UCSD-AML1 (cell line): ENCODE measurements at regions not wholly inside any gene's neighbourhood (a gene's known extent, or its start where the extent isn't known, plus 50 kb on each side); places are given as distances from the start of the nearest gene placed in this dataset.
"Not testable (repeated sequence)": the region's sequence is repeated elsewhere in the genome, so short reads cannot be mapped to it uniquely, and the experiment has no call there.

Source experiments
- DNase-seq: peaks from one replicate; lab custom pipeline; 2025; ENCODE audit not compliant: unreplicated experiment; lab: John Stamatoyannopoulos, UW

DNA sequence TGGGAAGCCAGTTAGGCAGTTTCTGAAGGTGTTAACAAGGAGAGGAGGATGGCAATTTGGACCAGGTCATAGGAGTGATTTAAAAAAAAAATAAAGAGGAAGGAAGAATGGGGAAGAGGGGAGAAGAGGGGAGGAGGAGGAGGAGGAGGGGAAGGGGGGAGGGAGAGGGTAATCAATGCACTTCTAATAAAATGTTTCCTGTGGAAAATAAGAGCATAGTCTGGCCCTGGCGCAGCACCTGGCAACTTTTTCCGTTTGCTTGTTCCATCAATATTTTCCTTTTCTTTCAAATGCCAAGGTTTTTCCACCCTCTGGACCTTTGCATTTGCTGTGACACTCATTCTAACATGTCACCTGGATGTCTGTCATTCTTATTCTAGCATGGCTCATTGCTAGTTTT is 308.2 kb downstream of the PPP1R3A start:
- no peak for DNase-seq

DNA sequence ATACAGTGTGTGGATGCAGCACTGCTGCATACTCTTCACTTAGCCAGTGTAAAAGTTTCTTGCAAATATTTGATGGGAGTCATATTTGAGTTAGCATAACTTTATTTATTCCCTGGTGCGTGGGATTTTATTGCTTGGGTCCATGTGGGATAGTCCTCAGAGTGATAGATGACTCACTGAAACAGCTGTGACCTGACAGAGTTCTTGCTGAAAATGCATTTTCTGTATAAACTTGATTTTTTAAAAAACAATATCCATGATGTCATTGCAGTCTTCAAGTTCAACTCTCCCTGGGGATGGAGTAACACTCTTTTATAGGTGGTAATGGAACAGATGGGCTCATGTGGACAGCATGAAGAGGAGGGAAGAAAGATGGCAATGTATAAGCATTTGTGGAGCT is 310.0 kb downstream of the PPP1R3A start:
- DNase-seq, result no peak

GRCh38 chr7:113606325-113606724 is 312.5 kb downstream of the PPP1R3A start:
- DNase-seq, result no peak

GRCh38 chr7:113600428-113600827 is 318.4 kb downstream of the PPP1R3A start:
- not testable (repeated sequence) for DNase-seq

DNA sequence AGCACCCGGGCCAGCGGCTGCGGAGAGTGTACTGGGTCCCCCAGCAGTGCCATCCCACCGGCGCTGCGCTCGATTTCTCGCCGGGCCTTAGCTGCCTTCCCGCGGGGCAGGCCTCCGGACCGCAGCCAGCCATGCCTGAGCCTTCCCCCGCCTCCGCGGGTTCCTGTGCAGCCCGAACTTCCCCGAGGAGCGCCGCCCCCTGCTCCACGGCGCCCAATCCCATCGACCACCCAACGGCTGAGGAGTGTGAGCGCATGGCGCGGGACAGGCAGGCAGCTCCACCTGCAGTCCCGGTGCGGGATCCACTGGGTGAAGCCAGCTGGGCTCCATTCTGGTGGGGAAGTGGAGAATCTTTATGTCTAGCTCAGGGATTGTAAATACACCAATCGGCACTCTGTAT is 325.4 kb downstream of the PPP1R3A start:
- not testable (repeated sequence) for DNase-seq

DNA sequence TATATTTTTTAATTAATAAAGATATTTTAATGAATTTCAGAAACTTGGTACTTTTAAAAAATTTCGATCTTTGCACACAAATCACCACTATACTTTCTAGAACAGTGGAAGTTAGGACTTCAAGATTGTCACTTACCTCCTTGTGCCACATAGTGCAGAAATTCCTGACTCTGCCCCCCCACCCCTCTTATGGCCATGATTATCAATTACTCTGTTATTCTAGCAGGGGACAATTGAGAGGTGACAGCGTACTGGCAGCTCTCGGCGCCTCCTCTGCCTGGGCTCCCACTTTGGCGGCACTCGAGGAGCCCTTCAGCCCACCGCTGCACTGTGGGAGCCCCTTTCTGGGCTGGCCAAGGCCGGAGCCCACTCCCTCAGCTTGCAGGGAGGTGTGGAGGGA is 325.9 kb downstream of the PPP1R3A start:
- DNase-seq, result not testable (repeated sequence)

- no peak for DNase-seq
Observed at GRCh38 chr7:113582471-113582870, 336.3 kb downstream of the PPP1R3A start.

DNA sequence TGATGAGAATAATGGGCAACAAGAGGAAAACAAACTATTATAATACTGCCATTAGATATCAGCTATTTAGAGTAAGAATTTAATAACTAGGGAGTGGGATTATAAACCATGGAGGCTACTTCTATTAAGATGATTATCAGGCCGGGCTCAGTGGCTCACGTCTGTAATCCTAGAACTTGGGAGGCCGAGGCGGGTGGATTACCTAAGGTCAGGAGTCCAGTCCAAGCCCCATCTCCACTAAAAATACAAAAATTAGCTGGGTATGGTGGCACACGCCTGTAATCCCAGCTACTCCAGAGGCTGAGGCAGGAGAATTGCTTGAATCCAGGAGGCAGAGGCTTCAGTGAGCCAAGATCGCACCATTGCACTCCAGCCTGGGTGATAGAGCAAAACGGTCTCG is 355.6 kb downstream of the PPP1R3A start:
- DNase-seq, result not testable (repeated sequence)

DNA sequence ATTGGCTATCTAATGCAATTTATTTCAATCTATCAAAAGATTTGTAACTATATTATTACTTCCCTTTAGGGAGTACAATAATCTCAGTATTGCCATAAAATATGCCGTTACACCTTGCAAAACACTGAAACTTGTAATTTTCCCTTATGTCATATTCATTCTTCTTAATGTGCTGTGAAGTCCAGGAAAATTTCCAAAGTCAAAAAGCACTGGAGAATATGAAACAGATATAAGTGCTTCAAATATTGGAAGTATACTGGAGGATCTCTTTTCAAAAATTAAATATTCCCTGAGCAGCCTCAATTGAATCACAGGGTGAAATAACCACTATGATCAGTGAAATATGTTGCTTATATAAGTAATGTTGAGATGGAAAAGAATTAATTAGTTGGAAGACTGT is 356.0 kb downstream of the PPP1R3A start:
- DNase-seq, result no peak

DNA sequence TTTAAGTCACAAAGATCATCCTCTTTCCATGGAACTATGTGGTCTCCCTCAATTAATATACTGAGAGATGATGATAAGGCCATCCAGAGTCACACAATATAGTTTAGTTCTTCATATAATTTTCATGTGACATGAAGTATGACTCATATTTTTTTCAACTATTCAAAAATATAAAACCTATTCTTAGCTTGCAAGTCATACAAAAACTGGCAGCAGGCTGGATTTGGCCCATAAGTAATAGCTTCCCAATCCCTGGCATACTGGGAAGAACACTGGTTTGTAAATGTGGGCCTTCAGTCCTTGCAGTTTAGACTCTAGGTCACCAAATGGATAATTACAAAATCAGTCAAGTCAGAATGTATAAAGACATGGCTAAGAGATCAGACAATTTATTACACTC is 356.6 kb downstream of the PPP1R3A start:
- no peak for DNase-seq

GRCh38 chr7:113561446-113561845 is 357.4 kb downstream of the PPP1R3A start:
- no peak for DNase-seq

GRCh38 chr7:113550966-113551365 is 367.8 kb downstream of the PPP1R3A start:
- DNase-seq, result no peak

- no peak for DNase-seq
Observed at GRCh38 chr7:113548561-113548960, 370.2 kb downstream of the PPP1R3A start.

GRCh38 chr7:113548137-113548536 is 370.7 kb downstream of the PPP1R3A start:
- no peak for DNase-seq

- DNase-seq, result no peak
Observed at GRCh38 chr7:113521468-113521867, 397.3 kb downstream of the PPP1R3A start.

DNA sequence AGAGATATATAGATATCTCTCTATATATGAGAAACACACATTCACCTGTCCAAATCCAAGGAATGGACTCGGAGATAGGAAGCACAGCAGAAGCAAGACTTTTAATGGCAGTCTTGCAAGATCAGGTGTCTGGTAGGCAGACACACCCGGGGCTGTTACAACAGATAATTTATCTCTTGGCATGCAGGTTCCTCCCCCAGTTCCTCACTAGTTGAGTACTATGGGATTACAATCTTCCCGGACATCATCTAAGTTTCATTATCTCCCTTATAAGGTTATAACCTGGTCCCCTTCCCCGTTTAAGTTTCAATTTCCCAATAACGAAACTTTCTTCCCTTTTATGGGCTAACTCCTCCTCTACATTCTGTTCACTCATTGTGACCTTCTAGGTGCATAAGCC is 399.3 kb downstream of the PPP1R3A start:
- DNase-seq, result no peak

- no peak for DNase-seq
Observed at GRCh38 chr7:113504691-113505090, 386.3 kb upstream of the SMIM30 start.

- no peak for DNase-seq
Observed at GRCh38 chr7:113504142-113504541, 385.8 kb upstream of the SMIM30 start.

- not testable (repeated sequence) for DNase-seq
Observed at GRCh38 chr7:113496586-113496985, 378.2 kb upstream of the SMIM30 start.

GRCh38 chr7:113494797-113495566 is 376.6 kb upstream of the SMIM30 start:
- DNase-seq, result not testable (repeated sequence)

GRCh38 chr7:113491305-113491704 is 373.0 kb upstream of the SMIM30 start:
- DNase-seq, result no peak

DNA sequence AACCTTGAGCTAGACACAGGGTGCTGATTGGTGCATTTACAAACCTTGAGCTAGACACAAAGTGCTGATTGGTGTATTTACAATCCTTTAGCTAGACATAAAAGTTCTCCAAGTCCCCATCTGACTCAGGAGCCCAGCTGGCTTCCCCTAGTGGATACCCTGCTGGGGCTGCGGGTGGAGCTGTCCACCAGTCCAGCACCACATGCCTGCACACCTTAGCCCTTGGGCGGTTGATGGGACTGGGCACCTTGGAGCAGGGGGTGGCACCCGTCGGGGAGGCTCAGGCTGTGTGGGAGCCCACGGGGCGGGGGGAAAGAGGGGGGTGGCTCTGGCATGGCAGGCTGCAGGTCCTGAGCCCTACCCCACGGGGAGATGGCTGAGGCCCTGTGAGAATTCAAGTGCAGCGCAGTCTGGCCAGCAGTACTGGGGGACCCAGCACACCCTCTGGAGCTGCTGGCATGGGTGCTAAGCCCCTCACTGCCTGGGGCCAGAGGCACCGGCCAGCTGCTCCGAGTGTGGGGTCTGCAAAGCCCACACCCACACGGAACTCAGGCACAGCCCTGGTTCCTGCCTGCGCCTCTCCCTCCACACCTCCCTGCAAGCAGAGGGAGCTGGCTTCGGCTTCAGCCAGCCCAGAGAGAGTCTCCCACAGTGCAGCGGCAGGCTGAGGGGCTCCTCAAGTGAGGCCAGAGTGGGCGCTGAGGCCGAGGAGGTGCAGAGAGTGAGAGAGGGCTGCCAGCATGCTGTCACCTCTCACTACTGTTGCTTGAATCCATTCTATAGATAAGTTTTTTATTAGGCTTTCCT is 369.8 kb upstream of the SMIM30 start:
- DNase-seq, result no peak
